ENCODE measurements at regions not wholly inside any gene's neighbourhood (a gene's known extent, or its start where the extent isn't known, plus 50 kb on each side); places are given as distances from the start of the nearest gene placed in this dataset.

DNA sequence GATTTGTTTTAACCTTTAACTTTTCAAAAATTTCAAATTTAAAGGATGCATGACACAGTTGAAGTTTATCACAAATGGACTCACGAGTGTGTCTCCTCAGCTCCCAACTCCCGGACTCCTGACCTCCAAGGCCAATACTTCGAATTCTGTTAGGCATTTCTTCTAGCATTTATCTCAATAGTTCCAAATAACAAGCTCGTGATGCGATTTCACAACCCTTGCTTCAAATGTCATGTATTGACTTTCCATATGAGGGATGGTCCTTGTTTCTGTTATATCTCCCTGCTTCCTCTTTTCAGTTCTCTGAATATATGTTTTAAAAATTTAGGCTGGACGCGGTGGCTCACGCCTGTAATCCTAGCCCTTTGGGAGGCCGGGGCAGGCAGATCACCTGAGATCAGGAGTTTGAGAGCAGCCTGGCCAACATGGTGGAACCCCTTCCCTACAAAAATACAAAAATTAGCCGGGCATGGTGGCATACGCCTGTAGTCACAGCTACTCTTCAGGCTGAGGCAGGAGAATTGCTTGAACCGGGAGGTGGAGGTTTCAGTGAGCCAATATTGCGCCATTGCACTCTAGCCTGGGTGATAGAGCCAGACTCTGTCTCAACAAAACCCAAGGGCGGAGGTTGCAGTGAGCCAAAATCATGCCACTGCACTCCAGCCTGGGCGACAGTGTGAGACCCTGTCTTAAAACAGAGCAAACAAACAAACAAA, 52.0 kb upstream of the TINAGL1 start:
- Histone ChIP-seq H3K36me3 (ENCODE audit: control insufficient read depth, insufficient read depth, low read length) (no peaks in the 10 kb centered on the region), H3K9me3 (ENCODE audit: control insufficient read depth, insufficient read depth, low read length) (no peaks in the 10 kb centered on the region), H3K4me3 (ENCODE audit: low read length) (no peak overlapping the region), H3K27me3 (ENCODE audit: control insufficient read depth, insufficient read depth, low read length) (no peaks in the 10 kb centered on the region), H3K4me1 (ENCODE audit: control insufficient read depth, insufficient read depth, low read length) (no peaks in the 10 kb centered on the region), H3K27ac (ENCODE audit: low read length) (peak overlapping the region; percentile 63)
- H3K27ac Mint-ChIP-seq = no peak overlapping the region
- H3K27me3 Mint-ChIP-seq (ENCODE audit: low read depth in 2 of 2) = peaks cover 14 to 31% of the 10 kb centered on the region in 2 donors
- 93% methylated on average over 14 of the region's 15 CpGs for WGBS (ENCODE audit: insufficient coverage)
- intact Hi-C loops (cut with micrococcal nuclease) = no loop called here
- no peaks in the 10 kb centered on the region for H3K9me3 Mint-ChIP-seq
- H3K36me3 Mint-ChIP-seq = no peaks in the 10 kb centered on the region
- ATAC-seq (no peak), DNase-seq (no peak)
- TF ChIP-seq, protein P1, sequence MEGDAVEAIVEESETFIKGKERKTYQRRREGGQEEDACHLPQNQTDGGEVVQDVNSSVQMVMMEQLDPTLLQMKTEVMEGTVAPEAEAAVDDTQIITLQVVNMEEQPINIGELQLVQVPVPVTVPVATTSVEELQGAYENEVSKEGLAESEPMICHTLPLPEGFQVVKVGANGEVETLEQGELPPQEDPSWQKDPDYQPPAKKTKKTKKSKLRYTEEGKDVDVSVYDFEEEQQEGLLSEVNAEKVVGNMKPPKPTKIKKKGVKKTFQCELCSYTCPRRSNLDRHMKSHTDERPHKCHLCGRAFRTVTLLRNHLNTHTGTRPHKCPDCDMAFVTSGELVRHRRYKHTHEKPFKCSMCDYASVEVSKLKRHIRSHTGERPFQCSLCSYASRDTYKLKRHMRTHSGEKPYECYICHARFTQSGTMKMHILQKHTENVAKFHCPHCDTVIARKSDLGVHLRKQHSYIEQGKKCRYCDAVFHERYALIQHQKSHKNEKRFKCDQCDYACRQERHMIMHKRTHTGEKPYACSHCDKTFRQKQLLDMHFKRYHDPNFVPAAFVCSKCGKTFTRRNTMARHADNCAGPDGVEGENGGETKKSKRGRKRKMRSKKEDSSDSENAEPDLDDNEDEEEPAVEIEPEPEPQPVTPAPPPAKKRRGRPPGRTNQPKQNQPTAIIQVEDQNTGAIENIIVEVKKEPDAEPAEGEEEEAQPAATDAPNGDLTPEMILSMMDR (IDR thresholded peaks at IDR 0.05) = no peak
- H3K4me3 Mint-ChIP-seq = no peak overlapping the region
- H3K4me1 Mint-ChIP-seq = no peaks in the 10 kb centered on the region

Data from natural killer cell (primary cell).